Retinal pigment epithelial cell (primary cell): ENCODE measurements at regions not wholly inside any gene's neighbourhood (a gene's known extent, or its start where the extent isn't known, plus 50 kb on each side); places are given as distances from the start of the nearest gene placed in this dataset.
"Not testable (repeated sequence)": the region's sequence is repeated elsewhere in the genome, so short reads cannot be mapped to it uniquely, and the experiment has no call there.

Experiments
- DNase-seq: peaks from one replicate; pipeline ENCODE4 v3.0.0-alpha.2; 2010; ENCODE audit warnings: low read depth
- H3K4me3 ChIP-seq: 2 replicates; pipeline ENCODE4 v1.5.1; 2011; ENCODE audit warnings: mild to moderate bottlenecking, low read length, control low read depth, moderate library complexity
- CTCF ChIP-seq: conservative IDR thresholded peaks from 2 replicates; pipeline ENCODE4 v1.5.1; 2011; ENCODE audit warnings: low read depth, low read length, control low read depth, inconsistent platforms

DNA sequence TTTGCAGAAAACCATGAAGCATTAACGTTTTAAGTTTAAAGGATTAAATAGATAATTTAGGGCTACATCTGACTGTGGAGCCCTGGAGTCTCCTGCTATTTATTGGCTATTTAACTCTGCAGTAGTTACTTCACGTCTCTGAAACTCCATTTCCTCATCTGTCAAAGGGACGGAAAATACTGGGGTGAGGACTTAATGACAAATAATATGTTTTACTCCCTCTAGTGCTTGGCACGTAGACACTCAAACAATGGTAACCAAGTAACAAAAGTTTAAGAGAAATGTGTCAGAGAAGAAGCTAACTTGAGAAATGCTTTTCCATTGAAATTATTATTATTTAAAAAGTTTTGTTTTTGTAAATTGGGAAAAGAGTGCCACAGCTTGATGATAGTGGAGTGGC lies 130.7 kb upstream of the RCN1 start:
- no peak for TF ChIP-seq CTCF
- no peak for DNase-seq
- H3K4me3 ChIP-seq = no peak overlapping the region

DNA sequence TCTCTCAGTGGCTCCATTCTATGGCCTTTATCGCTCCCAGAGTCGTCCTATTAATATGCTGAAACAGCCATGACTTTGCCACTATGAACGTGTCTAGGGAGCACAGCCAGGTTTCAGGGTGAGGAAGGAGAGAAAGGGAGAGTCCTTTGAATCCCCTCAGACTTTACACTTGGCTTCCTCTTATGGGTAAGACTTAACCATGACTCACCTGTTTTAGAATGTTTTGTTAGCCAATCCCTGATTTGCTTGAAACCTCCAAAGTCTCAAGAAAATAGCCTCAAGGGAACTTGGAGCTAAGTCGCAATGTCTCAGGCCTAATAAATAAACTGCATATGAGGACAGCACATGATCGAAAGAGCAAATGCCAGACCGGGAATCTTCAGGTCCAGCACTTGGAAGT lies 131.2 kb upstream of the RCN1 start:
- DNase-seq = no peak
- H3K4me3 ChIP-seq = no peak overlapping the region
- TF ChIP-seq CTCF = no peak

DNA sequence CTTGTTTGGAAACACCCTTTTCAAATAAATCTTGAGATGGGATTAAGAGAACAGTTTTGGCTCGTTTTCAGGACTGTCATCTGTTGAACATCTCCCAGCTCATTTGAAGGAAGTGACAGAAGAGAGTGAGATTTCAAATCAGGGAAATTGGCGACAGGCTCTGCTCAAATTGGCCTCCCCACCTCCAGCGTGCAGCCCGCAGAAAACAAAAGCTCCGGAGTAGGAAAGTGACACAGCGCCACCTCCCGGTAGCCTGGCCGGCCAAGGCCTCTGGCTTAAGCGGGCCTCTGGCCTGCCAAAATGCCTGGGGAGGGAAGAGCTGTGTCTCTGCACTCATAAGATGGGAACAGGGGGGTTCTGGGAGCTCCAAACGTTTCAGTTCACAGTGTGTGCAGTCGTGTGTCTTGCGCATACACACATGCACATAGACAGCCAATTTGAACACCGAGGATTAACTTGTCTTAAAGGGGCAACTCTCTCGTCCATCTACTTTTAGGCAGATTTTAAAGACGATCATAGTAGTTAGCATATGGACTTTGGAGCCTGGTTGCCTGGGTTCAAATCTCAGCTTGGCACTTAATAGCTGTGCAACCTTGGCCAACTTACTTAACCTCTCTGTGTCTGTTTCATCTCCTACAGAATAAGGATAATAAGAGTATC lies 132.7 kb upstream of the RCN1 start:
- no peak overlapping the region for H3K4me3 ChIP-seq
- TF ChIP-seq CTCF = peak; percentile 98
- no peak for DNase-seq

- H3K4me3 ChIP-seq = no peak overlapping the region
- no peak for TF ChIP-seq CTCF
- DNase-seq = no peak
These were observed 133.2 kb upstream of the RCN1 start for GRCh38 chr11:31957674-31958073.

GRCh38 chr11:31956310-31956709 lies 134.6 kb upstream of the RCN1 start:
- TF ChIP-seq CTCF = no peak
- DNase-seq = no peak
- no peak overlapping the region for H3K4me3 ChIP-seq

DNA sequence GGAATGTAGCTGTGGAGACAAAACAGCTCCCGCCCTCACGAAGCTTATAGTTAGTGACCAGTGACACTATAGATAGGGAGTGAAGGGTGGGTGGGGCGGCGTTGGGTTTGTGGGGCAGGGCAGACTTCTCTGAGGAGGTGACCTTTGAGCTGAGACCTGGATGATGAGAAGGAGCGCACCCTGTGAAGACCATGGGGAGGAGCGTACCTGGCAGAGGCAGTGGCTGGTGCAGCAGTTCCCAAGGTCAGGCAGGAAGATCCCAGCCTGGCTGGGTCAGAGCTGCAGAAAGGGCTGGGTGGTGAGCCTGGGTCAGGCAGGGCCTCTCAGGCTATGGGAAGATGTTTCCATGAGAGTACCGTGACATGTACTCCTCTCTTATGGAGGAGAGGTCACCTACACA lies 135.0 kb upstream of the RCN1 start:
- no peak overlapping the region for H3K4me3 ChIP-seq
- no peak for TF ChIP-seq CTCF
- no peak for DNase-seq

GRCh38 chr11:31953803-31954327 lies 137.0 kb upstream of the RCN1 start:
- no peak overlapping the region for H3K4me3 ChIP-seq
- no peak for TF ChIP-seq CTCF
- DNase-seq = no peak

DNA sequence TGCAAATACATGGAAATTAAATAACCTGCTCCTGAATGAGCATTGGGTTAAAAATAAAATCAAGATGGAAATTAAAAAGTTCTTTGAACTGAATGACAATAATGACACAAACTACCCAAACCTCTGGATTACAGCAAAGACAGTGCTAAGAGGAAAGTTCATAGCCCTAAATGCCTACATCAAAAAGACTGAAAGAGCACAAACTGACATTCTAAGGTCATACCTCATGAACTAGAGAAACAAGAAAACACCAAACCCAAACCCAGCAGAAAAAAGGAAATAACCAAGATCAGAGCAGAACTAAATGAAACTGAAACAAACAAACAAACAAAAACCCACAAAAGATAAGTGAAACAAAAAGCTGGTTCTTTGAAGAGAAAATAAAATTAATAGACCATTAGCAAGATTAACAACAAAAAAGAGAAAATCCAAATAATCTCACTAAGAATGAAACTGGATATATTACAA lies 138.6 kb upstream of the PAX6 start:
- not testable (repeated sequence) for DNase-seq, H3K4me3 ChIP-seq
